Keratinocyte (primary cell): ENCODE measurements at regions not wholly inside any gene's neighbourhood (a gene's known extent, or its start where the extent isn't known, plus 50 kb on each side); places are given as distances from the start of the nearest gene placed in this dataset.

Source experiments
- EZH2 ChIP-seq: IDR thresholded peaks from one replicate; pipeline ENCODE4 v1.6.1; 2012; ENCODE audit warnings: inconsistent platforms, mild to moderate bottlenecking, low read length, moderate library complexity
- TF ChIP-seq, protein P1 (sequence below), 3 experiments: IDR thresholded peaks in 1 of 3; conservative IDR thresholded peaks in 1 of 3; optimal IDR thresholded peaks in 1 of 3; 2 replicates in 2 of 3; 3 replicates in 1 of 3; pipeline versions ENCODE3 to v1.5.1; 2011; ENCODE audit warnings: low read length in 3 of 3, mild to moderate bottlenecking in 3 of 3, moderate library complexity in 2 of 3, control low read depth in 1 of 3, inconsistent platforms in 1 of 3; ENCODE audit not compliant: insufficient read depth in 2 of 3; ENCODE audit errors: extremely low read depth in 1 of 3

GRCh38 chr2:16394072-16394985 lies 271.3 kb downstream of the CYRIA start:
- TF ChIP-seq, protein P1, sequence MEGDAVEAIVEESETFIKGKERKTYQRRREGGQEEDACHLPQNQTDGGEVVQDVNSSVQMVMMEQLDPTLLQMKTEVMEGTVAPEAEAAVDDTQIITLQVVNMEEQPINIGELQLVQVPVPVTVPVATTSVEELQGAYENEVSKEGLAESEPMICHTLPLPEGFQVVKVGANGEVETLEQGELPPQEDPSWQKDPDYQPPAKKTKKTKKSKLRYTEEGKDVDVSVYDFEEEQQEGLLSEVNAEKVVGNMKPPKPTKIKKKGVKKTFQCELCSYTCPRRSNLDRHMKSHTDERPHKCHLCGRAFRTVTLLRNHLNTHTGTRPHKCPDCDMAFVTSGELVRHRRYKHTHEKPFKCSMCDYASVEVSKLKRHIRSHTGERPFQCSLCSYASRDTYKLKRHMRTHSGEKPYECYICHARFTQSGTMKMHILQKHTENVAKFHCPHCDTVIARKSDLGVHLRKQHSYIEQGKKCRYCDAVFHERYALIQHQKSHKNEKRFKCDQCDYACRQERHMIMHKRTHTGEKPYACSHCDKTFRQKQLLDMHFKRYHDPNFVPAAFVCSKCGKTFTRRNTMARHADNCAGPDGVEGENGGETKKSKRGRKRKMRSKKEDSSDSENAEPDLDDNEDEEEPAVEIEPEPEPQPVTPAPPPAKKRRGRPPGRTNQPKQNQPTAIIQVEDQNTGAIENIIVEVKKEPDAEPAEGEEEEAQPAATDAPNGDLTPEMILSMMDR (optimal IDR thresholded peaks at IDR 0.05 in 1 of 3, IDR thresholded peaks at IDR 0.05 in 1 of 3, conservative IDR thresholded peaks at IDR 0.05 in 1 of 3; ENCODE audit: extremely low read depth in 1 of 3, insufficient read depth in 2 of 3, low read length in 3 of 3): no peak
- no peak for TF ChIP-seq EZH2
